ENCODE measurements at regions not wholly inside any gene's neighbourhood (a gene's known extent, or its start where the extent isn't known, plus 50 kb on each side); places are given as distances from the start of the nearest gene placed in this dataset.

DNA sequence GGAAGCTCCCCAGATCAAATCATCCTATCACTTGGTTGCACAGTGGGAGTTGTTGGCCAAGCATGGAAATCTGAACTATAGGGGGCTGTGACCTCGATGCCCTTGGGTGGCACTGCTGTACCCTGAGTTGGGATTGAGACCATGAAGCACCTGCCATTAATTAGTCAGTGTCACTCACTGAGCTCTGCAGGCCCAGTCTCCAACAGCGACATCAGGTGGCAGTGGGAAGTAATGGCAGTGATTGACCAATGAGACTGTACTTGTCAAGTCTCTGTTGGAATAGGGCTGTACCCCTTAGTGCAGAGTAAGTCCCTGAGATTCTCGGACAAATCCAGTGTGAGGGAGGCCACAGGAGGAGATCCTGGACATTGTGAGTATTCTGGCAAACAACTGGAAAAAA is 118.0 kb upstream of the RPL38 start:
- no peak for DNase-seq (ENCODE audit: low read depth)

DNA sequence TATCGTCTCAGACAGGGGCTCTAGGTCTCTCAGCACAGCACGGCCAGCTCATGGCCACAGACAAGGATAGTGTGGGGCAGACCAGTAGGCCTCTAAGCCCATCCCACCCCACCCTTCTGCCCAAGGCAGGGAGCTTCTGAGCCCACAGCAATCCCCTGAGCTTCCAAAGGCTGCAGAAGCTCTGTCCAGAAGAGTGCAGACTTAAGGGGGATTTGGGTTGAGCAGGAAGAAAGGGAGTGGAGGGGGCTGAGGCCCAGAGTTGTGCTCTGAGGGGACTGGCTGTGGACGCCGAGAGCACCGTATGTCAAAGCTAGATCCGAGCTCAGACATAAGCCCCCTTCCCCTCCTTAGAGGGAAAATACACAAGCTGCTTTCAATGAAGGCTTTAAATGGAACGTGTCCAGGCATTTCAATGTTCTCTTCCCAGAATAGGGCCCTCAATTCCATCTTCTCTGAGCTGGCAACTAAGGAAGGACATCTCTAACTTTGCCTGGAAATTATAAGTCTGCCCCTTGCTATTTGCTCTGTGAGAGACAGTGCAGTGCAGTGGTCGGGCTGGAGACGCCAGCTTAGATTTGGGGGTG is 116.4 kb upstream of the RPL38 start:
- no peak for DNase-seq (ENCODE audit: low read depth)

DNA sequence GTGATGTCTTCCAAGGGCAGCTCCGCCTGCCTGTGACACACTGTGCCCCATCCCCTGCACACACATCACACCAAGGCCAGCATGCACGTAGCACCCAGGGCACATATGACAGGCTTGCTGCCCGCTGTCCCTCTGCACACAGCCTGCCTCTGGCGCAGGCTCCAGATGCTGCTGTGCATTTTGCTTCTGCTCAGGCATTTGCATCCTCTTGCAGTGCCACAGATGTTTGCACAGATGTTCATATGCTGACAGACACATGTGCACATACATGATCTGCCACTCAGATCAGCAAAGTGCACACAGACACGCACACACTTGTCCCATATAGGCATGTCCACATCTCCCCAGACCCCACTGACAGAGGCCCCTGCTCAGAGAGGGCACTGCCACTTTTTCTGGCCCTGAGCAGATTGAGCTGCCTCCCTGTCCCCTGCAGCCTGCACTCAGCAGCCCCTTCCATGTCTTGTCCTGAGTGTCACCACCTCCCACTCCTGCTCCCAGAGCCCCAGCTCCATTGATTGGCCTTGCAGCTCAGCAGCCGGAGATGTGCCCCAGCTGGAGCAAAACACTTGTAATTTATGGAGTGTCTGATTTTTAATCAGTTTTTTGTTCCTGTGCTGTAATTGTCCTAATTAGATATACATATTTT is 115.1 kb upstream of the RPL38 start:
- no peak for DNase-seq (ENCODE audit: low read depth)

DNA sequence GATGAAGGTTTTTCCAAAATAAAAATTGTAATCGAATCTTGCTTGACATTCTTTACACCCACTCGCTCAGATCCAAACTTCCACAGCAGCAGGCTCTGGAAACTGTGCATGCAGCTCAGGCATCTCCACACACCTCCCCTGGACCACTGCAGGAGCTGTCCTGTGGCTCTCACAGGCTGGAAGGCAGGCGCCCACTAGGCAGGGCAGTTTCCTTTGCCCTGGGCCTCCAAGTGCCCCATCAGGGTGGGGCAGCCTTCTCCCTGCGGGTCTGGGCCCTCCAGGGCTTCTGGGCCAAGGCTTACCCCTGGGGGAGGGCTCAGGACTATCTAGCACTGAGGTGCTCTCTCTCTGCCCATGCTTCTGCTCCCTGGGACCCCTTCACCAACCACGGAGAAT is 114.5 kb upstream of the RPL38 start:
- DNase-seq (ENCODE audit: low read depth) = no peak

DNA sequence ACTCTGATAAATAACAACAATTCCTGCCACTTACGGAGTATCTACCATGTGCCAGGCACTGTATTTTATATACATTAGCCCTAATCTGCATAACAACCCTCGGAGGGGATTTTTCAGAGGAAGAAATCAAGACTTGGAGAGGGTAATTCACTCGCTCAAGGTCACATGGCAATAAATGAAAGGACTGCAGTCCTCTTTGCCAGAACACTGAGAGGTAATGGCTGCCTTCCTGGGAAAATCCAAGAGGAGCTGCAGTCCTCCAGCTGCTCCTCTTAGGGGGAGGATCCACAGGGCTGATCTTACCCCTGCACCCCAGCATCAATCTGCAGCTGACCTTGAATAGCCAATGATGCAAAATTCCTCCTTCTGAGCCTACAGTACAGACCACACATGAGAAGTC is 114.1 kb upstream of the RPL38 start:
- no peak for DNase-seq (ENCODE audit: low read depth)

DNA sequence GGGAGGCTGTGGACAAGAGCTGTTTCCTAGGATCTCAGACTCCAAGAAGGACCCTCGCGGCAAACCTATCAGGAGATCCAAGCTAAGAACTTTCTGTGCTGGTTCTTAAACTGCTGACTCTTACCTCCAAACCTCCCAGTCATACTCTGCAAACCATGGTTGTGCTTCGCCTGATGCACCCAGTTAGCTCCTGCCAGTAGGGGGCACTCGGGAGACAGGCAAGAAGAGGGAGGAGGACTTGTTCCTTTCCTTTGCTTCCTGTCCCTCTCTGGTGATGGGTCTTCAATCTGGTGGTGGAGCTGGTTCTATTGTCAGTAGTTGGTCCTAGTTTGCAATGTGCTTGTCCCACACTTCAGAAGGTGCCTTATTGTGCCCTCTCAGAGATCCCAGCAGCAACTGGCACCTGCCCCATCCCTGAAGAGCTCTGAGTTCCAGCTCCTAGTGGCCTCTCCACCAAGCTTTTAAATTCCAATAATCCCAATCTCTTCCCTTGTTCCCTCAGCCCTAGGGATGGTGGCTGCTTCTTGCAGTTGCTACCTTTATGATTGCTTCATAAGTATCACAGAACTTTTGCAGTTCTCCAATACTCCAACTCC is 113.5 kb upstream of the RPL38 start:
- peak; percentile 1 for DNase-seq (ENCODE audit: low read depth)

DNA sequence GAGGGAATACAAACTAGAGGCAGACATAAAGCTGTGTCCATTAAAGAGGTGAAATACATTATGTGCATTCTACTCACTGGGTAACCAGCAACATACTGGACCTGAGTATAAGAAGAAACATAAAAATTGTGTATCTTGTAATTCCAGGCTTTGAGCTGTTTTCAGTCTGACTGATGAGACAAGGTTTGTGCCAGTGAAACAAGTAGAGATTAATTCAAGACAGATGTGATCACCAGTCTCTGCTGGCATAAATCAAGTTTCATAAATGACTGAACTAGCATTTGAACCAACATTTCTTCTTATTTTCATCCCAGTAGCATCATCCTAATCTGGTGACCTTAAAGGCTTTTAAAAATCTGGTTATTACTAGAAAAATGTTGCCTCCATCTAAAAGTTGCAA is 108.8 kb upstream of the RPL38 start:
- DNase-seq (ENCODE audit: low read depth) = no peak

DNA sequence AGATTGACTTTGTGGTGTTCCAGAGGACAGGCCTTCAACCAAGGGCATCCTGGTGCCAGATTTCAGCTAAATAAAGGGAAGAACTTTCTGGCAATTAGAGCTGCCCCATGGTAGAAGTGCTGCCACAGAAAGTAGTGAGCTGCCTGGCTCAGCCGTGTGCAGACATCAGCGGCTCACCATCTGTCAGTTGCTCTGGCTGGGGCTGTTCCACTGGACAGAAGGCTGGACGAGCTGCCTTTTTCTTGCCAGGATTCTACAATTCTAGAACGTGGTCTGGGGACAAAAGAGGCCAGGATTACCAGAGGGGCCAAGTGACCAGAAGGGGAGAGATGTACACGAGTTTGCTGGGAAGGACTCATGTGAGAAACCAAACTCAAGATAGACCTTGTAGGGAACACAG is 107.0 kb upstream of the RPL38 start:
- DNase-seq (ENCODE audit: low read depth) = no peak

DNA sequence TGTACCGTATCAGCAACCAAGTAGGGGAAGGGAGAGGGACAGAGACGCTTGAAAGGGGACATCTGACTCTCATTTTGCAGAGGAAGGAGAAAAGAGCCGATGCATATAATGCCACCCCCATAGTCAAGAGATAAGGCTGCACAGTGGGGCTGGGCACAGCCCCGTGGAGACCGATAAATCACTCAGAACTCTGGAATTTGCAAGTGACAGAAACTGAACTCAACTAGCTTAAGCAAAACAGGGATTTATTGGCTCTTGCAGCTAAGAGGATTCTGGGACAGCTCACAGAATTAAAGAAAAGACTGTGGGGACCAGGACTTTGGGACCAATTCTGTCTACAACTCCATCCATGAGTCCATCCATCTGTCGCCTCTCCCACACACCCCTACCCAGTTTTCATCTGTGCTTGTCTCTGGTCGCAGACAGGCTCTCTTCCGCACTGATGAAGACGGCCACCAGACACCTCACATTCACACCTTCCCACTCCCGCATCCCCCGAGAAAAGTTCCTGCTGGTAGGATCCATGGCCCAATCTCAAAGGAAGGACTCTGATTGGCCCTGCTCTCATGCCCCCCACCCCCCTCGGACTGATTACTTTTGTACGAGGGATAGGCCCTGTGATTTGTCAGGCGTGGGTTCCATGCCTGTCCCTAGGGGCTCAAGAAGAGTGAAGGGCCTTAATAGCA is 105.9 kb upstream of the RPL38 start:
- no peak for DNase-seq (ENCODE audit: low read depth)

DNA sequence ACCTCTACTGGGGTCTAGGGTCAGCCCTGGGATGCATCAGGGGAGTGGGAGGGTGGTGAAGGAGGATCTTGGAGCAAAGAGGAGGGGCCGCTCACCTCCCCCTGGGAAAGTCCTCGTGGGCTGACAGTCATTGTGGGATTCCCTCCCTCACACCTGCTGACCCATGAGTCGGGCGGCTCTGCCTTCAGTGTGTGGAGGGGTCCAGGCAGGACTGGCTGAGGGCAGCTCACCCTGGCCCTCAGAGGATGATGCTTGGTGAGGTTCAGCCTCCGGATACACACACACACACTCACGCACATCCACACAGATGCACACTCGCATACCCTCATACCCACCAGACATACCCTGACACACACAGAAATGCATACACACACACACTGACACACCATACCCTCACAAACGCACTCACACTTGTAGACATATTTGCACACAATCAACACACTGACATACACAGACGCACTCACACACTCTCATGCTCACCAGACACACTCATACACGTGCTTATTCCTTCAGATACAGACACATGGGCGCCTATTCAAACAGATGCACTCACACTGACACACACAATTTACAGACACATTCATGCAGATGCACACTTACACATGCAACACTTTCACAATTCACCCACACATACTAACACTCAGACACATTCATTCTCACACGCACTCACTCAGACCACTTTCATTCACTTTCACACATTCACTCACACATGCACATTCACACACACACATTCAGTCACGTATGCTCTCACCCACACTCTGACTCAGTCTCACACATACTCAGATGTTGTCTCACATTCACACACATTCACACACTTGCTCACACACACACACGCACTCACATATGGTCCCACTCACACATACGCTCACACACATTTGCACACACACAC is 105.1 kb upstream of the RPL38 start:
- no peak for DNase-seq (ENCODE audit: low read depth)

DNA sequence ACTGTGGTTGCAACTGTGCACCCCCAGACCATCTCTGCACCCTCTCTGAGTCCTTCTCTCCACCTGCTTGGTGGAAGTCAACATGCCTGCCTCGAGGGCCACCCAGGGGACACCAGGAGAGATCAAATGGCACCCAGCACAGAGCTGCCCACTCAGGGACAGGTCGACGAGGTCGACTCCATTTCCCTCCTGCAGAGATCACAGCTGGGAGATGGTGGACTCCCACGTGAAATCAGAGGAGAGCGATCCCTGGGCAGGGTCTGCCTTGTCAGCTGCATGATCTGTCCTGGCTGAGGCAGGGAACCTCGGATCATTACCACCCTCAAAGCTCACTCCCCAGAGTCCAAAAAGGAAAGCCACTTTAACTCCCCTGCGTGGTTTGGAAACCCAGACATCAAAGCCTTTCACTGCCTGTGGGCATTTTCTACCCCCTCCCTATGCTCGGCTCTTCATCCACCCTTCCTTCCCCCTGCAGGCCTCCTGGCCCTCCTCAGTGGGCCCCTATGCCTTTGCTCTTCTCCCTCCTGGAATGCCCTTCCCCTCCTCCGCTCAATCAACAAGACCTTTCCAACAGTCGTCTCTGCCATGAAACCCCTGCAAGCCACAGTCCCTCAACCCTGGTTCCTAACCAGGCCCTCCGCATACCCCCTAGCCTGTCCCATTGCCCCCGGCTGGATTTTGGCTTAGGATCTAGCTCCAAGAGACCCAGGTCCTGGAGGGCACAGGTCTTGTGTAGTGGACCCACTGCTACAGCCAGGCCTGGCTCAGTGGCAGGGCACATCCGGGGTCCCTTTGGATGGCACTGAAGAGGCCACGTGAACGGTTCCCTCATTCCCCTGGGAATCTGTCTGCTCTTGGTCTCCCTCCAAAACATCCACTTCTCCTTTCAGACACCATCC is 103.8 kb upstream of the RPL38 start:
- no peak for DNase-seq (ENCODE audit: low read depth)

DNA sequence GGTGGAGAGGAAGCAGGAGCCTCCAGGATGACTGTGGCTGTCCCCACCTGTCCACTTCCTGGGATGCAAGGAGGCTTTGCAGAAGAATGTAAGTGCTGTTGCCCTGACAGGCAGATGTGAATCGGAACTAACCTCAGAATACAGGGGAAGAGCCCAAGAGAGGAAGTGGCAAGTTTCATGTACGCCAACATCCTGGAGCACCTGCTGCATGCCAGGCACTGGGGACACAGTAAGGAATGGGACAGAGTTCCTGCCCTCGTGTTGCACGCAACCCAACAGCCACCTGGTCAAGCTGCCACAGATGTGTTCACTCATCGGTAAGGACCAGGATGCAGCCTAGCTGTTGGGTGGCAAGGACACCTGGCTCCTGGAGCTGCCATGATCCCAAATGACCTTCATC is 98.6 kb upstream of the RPL38 start:
- no peak for DNase-seq (ENCODE audit: low read depth)

DNA sequence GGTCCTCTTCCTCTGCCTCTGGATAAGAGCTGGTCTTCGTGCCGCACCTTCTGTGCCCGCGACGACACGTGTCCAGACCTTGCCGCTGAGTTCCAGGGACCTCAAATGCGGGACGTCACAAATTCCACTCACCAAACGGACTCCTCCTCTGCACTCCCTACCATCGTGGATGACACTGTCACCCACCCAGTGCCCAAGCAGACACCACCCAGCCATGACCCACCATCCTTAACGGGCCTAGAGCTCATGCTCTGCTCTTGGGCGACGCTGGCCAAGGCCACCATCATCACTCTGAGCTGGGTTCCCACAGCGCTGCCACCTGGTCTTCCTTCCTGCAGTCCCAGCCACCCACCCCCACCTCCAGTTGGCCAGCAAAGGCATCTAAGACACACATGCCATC is 96.4 kb upstream of the RPL38 start:
- no peak for DNase-seq (ENCODE audit: low read depth)

DNA sequence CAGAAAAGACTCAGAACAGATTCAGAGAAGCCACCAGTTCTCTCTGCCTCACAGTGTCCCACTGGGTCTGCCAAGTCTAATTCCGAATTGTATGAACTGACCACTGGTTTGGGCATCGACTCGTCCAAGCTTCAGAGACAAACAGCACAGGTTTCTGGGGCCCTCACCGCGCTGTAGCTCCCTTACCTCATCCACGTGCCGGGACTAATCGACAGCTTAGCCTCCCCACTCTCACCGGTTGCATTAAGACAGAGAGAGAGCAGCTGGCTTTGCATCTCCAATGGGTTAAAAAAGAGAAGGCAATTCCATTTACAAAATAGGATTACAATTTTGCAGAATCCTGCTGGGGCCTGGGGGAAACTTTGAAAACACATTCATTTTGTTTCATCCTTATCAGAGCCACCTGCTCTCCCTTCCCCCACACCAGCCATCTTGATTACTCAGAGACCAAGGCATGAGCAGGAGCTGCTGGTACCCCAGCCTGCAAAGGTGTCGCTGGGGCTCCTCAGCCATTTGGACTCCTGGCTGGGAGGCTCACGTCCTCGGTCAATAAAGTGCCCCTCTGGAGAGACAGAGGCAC is 95.3 kb upstream of the RPL38 start:
- DNase-seq (ENCODE audit: low read depth) = no peak

DNA sequence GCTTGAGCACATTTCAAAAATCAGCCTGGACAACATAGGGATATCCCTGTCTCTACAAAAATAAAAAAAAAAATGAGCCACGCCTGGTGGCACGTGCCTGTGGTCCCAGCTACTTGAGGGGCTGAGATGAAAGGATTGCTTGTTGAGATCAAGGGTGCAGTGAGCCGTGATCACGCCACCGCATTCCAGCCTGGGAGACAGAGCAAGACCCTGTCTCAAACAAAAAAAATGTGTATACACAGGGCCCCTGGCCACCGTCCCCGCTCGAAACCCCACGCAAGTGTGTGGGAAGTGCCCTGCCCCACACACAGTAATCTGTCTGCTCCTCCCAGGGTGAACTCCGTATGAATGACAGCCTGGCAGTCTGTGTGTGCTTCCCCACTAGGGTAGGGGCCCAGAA is 93.0 kb upstream of the RPL38 start:
- no peak for DNase-seq (ENCODE audit: low read depth)

DNA sequence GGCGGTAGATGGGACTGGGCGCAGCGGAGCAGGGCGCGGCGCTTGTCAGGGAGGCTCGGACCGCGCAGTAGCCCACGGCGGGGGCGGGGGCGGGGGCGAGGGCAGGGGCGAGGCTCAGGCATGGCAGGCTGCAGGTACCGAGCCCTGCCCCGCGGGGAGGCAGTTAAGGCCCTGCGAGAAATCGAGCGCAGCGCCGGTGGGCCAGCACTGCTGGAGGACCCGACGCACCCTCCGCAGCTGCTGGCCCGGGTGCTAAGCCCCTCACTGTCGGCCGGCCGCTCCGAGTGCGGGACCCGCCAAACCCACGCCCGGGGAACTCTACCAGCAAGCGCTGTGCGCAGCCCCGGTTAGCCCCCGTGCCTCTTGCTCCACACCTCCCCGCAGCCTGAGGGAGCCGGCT is 90.2 kb upstream of the RPL38 start:
- DNase-seq (ENCODE audit: low read depth) = no peak

DNA sequence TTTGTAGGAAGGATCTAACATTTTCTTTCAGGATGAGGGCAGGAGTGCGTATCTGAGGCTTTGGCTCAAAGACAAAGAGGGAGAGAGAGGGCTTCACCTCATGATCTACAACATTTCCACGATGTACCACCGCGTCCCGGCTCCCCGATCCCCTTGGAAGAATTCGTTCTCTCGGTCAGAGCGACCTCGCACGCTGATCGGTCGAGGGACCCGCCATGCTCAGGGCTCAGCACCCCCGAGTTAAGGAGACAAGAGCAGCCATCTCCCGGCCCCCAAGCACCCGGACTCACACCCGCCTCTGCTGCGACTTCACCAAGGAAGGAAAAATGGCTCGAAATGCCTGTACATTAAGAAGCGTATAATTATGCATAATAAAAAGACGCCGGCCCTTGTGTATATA is 89.5 kb upstream of the RPL38 start:
- DNase-seq (ENCODE audit: low read depth) = no peak

DNA sequence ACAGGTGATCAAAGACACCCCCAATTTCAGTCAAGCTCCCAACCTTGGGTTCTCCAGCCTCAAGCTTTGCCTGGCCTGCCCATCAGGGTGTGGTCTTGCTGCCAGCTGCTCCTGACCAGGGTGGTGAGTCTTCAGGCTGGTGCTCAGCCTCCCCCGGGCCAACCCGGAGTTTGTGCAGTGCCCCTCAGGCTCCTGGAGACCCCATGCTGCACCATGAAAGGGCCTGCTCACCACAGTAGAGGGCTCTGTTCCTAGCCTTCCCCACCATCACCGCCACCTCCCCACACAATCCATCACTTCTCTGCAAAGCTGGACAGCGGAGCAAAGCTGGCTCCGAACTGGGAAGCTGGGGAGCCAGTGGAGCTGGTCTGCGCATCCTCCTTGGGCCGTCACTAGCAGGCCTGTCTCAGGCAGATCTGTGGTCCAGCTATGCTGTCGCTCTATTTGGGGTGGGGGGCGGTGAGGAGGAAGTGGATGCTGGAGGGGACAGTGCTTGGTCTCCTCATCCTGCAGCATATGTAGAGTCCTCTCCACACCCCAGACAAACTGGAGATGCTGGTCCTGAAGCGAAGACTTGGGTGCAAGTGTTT is 88.5 kb upstream of the RPL38 start:
- no peak for DNase-seq (ENCODE audit: low read depth)

DNA sequence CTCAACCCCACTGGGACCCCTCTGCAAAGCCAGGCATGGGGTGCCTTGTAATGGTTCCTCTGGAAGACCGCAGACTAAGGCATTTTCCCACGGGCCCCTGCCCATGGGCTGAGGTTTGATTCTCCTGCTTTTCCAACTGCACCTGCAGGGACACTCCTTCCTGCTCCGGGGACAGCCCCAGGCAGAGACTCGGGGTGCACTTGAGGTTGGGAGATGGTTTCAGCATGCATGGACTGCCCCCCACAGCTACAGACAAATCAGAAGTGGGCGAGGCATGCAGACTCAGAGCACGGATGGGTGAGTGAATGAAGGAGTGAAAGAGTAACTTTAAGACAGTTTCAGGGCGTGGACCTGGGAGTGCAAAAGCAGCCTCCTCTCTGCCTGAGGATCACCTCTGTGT is 87.9 kb upstream of the RPL38 start:
- DNase-seq (ENCODE audit: low read depth) = no peak

DNA sequence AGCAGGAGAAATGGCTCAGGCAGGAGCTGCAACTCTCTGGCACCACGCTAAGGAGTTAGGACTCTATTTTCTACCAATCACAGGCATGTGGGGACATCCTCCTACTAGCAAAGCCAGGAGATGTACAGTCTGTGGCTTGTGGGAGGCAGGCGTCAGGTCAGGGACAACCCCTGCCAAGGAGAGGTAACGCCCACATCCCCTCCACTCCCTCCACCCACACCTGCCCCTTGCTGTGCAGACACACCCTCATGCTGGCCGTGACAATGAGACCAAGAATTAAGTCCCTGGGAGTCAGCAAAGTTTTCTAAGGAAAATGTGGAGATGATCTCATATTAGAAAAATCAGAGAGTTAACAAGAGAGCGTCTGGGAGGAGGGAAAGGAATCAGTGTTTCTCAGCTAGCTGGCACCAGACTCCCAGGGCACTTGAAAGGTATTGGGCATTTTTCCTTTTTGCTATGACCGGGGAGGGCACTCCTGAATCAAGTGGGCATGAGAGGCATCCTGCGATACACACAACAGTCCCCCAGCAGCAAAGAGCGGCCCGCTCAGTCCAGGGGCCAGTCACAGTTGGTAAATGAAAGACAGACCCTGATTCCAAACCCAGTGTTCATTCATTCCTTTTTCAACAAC is 87.3 kb upstream of the RPL38 start:
- DNase-seq (ENCODE audit: low read depth) = no peak

All from non-pigmented ciliary epithelial cell (primary cell).